NCI-H345 treated with DMSO at 0.1 percent for 48 hours (cell line): ENCODE measurements at regions not wholly inside any gene's neighbourhood (a gene's known extent, or its start where the extent isn't known, plus 50 kb on each side); places are given as distances from the start of the nearest gene placed in this dataset.

Source experiments
- DNase-seq: peaks from one replicate; lab custom pipeline; 2025; ENCODE audit not compliant: unreplicated experiment; lab: John Stamatoyannopoulos, UW

- no peak for DNase-seq
Measured at GRCh38 chr10:61192042-61192441, 248.1 kb upstream of the RHOBTB1 start.

GRCh38 chr10:61189912-61190311, 245.9 kb upstream of the RHOBTB1 start:
- no peak for DNase-seq

DNA sequence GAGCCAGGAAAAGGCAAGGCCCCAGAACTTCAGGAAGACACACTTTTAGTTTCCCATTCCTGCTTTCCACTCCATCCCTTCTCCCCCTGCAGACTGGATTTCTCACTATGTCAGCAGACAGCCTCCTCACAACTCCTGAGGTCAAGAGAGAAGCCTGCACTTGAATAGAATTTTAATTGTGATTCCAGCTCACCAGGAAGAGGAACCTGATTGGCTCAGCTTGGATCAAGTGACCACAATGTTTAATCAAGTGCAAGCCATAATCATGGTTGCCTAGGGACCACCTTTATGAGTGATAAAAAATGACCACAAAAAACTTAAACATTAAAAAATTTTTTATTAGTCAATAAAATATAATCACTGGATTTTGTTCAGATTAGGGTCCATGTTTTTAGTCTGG, 244.7 kb upstream of the RHOBTB1 start:
- DNase-seq, result no peak

- DNase-seq, result no peak
Measured at GRCh38 chr10:61188101-61188500, 244.1 kb upstream of the RHOBTB1 start.

GRCh38 chr10:61187601-61188000, 243.6 kb upstream of the RHOBTB1 start:
- no peak for DNase-seq

DNA sequence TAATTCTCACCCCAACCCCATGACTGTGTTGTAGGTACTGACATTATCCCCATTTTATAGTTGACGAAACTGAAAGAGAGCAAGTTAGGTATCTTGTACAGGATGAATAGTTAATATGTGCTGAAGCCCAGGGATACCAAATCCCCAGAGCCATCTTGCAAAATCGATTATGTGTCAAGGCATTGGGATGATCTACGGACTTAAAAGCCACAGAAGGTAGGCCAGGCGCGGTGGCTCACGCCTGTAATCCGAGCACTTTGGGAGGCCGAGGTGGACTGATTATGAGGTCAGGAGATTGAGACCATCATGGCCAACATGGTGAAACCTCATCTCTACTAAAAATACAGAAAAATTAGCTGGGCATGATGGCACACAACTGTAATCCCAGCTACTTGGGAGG, 242.4 kb upstream of the RHOBTB1 start:
- no peak for DNase-seq

GRCh38 chr10:61184429-61184828, 240.4 kb upstream of the RHOBTB1 start:
- DNase-seq, result no peak

DNA sequence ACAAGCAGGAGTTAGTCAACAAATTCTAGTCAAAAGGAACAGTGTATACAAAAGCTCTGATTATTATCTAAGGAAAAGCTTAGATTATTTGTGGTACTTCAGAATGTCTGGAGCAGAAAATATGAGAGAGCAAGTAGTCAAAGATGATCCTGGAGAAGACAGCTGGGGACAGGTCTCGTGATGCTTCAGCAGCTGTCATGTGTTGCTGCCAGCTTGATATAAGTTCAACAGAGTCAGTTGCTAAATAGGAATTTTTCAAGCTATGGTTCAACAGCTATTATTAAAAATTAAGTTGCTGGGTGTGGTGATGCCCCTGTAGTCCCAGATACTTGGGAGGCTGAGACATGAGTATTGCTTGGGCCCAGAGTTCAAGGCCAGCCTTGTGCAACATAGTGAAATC, 240.0 kb upstream of the RHOBTB1 start:
- DNase-seq, result no peak

DNA sequence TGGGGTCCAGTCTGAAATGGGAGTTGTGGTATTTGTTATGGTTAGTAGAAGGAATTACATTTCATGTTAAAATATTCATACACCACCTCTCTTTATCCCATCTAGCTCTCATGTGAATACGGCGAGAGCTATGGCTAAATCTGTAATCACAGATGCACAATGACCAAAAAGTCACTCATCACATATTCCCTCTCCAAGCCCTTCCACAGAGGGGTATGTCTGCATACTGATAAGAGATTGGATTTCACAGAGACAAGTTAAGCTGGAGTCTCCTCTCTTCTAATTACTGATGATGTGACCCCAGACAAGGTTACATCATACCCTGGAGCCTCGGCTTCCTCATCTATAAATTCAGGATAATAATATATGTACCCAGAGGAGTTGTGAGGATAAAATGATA, 237.8 kb upstream of the RHOBTB1 start:
- DNase-seq, result no peak

- DNase-seq, result no peak
Measured at GRCh38 chr10:61179771-61180170, 235.8 kb upstream of the RHOBTB1 start.

GRCh38 chr10:61176424-61176823, 232.4 kb upstream of the RHOBTB1 start:
- DNase-seq, result no peak

- no peak for DNase-seq
Measured at GRCh38 chr10:61175316-61175715, 231.3 kb upstream of the RHOBTB1 start.

GRCh38 chr10:61173450-61173849, 229.5 kb upstream of the RHOBTB1 start:
- DNase-seq, result no peak

- DNase-seq, result no peak
Measured at GRCh38 chr10:61172182-61172926, 228.4 kb upstream of the RHOBTB1 start.

DNA sequence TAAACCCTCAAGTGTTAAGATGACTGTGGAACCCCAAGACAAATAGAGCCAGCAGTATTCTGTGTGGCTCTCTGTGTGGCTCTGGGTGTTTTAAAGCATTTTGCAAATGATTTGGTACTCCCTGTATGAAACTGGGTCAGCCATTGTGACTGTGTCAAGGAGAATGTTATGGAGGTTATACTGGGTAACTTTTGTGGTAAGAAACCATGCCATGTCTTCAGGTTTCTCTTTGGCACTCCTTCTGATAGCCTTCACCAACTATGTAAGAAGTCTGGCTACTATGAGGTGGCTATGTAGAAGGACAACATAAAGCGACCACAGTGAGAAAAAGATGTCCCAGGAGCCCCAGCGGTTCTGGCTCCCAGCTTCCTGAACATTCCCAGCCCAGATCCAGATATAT, 226.6 kb upstream of the RHOBTB1 start:
- no peak for DNase-seq

DNA sequence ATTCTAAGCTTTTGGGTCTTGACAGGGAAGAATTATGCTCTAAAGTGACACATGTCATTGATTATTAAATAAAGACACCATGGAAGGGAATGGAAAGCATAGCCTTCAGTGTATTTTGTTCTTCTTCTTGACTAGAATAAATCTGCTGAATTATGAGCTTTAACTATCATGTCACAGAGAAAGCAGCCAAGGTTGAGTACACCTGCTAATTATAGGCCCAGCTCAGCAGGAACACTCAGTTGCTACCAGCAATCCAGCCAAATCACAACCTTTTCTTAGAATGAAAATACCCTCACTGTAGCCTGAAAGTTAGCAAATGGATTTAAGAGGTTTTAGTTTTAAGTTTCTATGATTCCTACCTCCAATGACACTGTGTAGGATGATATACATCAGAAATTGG, 225.3 kb upstream of the RHOBTB1 start:
- DNase-seq, result no peak

GRCh38 chr10:61166489-61166888, 222.5 kb upstream of the RHOBTB1 start:
- no peak for DNase-seq

DNA sequence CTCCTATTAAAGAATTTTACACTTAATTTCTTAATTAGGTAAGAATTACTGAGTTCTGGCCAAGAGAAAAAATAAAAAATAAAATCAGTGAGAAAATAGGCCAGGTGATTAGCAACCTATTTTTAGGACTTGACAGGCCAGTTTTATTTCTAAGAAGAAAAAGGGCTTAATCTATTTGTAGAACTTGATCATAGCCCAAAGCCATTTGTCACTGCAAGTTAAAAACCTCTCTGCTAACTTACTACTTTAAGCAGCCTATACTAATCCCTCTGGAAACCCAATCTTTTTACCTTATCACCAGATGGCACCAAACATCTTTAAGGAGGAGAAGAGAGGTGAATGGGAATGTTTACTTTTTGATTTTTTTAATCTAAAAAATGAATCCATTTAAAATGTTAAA, 222.1 kb upstream of the RHOBTB1 start:
- DNase-seq, result no peak

DNA sequence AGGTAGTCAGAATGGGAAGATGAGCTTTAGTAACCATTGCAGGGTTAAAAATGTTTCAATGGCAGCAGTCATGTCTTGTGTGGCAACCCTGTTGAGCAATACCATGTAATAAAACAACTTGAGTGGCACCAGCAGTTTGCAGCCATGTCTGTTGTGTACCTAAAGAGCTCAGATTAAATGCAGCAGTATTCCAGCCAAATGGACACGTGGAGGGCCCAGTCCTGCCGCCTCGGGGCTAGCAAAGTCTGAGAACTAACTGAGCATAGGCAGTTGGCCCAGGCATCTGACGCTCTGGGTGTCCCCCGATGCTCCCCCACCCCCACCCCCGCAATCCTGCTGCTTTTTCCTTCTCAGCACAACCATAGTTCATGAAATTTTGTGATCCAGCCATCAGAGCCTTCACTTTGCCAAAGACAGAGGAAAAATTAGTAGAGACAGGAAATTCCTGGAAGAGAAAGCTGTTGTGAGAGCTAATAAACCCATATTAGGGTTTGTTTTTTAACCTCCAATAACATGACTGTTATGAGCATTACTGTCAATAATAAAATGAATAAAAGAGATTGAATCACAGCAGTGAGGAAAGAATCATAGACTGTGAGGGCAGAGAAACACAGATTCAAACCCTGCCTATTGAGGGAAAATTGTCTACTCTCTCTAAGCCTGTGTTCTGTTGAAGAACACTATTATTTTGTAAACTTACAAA, 220.6 kb upstream of the RHOBTB1 start:
- DNase-seq, result no peak

GRCh38 chr10:61163403-61163802, 219.4 kb upstream of the RHOBTB1 start:
- DNase-seq, result no peak

GRCh38 chr10:61160253-61160652, 216.3 kb upstream of the RHOBTB1 start:
- no peak for DNase-seq

- DNase-seq, result no peak
Measured at GRCh38 chr10:61159253-61159652, 215.3 kb upstream of the RHOBTB1 start.

DNA sequence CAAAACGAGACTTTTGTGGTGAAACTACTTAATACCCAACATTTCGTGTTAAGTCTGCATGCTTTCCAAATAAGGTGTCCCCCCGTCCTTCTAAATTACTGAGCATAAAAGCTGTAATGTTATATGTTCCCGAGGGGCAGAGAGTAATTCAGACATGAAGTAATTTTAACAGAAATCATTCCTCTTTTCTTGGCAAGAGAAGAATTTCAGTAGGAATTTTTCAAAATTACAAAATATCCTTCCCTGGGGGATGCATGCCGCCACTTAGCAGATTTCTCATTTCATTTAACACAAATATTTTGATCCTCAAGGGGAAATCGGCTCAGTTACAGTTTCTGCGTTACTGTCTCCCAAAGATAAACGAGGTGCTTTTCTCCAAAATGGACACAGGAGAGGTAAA, 213.2 kb upstream of the RHOBTB1 start:
- DNase-seq, result no peak
